Caco-2 (cell line): ENCODE measurements at regions not wholly inside any gene's neighbourhood (a gene's known extent, or its start where the extent isn't known, plus 50 kb on each side); places are given as distances from the start of the nearest gene placed in this dataset.

Experiments used
- BruUV-seq: library from RNA; stranded (reverse); fragments of 400-500 nt; replicated peaks from 2 replicates; lab custom pipeline; 2021; lab: Mats Ljungman, UMichigan
- CTCF ChIA-PET: fragments of 300-600 bp; sonication (Branson Sonifier 250); formaldehyde crosslinking; loops from one replicate; lab custom pipeline; 2022; ENCODE audit warnings: antibody characterized with exemption; lab: Charles Lee
- POLR2A ChIA-PET: fragments of 300-600 bp; sonication (Branson Sonifier 250); formaldehyde crosslinking; loops from one replicate; lab custom pipeline; 2022; ENCODE audit warnings: antibody characterized with exemption; lab: Charles Lee
- DNase-seq, 2 experiments: peaks; one replicate each; pipeline versions ENCODE4 v3.0.0 to v3.0.0-alpha.2; 2020 to 2022
- H3K27me3 ChIP-seq: replicated peaks from 2 replicates; pipeline ENCODE4 v1.6.0; 2011; ENCODE audit warnings: low read length; ENCODE audit not compliant: control insufficient read depth, insufficient read depth
- H3K36me3 ChIP-seq: 2 replicates; pipeline ENCODE4 v1.5.1; 2011; ENCODE audit warnings: low read length; ENCODE audit not compliant: control insufficient read depth, insufficient read depth
- H3K4me1 ChIP-seq: fragments of 250-450 bp; sonication (Bioruptor Pico); 2 replicates; pipeline ENCODE4 v1.5.1; 2020; ENCODE audit warnings: mild to moderate bottlenecking
- H3K4me3 ChIP-seq: 2 replicates; pipeline ENCODE4 v1.5.1; 2011; ENCODE audit warnings: low read depth, mild to moderate bottlenecking, control low read depth, low read length
- H3K9me3 ChIP-seq: fragments of 250-450 bp; sonication (Bioruptor Pico); 2 replicates; pipeline ENCODE4 v1.5.1; 2020; ENCODE audit warnings: mild to moderate bottlenecking, moderate library complexity
- H3K27ac Mint-ChIP-seq: one replicate; pipeline ENCODE4 v1.8.0; 2022; ENCODE audit warnings: mixed read lengths; ENCODE audit not compliant: unreplicated experiment
- H3K27me3 Mint-ChIP-seq: one replicate; pipeline ENCODE4 v1.8.0; 2022; ENCODE audit warnings: mixed read lengths; ENCODE audit not compliant: insufficient read depth, unreplicated experiment
- H3K36me3 Mint-ChIP-seq: one replicate; pipeline ENCODE4 v1.8.0; 2022; ENCODE audit warnings: mild to moderate bottlenecking, mixed read lengths; ENCODE audit not compliant: insufficient read depth, unreplicated experiment
- H3K4me1 Mint-ChIP-seq: one replicate; pipeline ENCODE4 v1.8.0; 2022; ENCODE audit warnings: low read depth, mixed read lengths; ENCODE audit not compliant: unreplicated experiment
- H3K4me3 Mint-ChIP-seq: one replicate; pipeline ENCODE4 v1.8.0; 2022; ENCODE audit warnings: mild to moderate bottlenecking, moderate library complexity, mixed read lengths; ENCODE audit not compliant: unreplicated experiment
- H3K9me3 Mint-ChIP-seq: one replicate; pipeline ENCODE4 v1.8.0; 2022; ENCODE audit warnings: mixed read lengths; ENCODE audit not compliant: unreplicated experiment
- intact Hi-C: fragments of 100-400 bp; cut with micrococcal nuclease; formaldehyde crosslinking; loops from one replicate; pipeline ENCODE4 v1.10.0; 2022; ENCODE audit not compliant: unreplicated experiment
- TF ChIP-seq, protein P1 (sequence below), 2 experiments: fragments of 200-600 bp in 1 of 2; IDR thresholded peaks; 1 replicate in 1 of 2; 2 replicates in 1 of 2; pipeline versions ENCODE4 v1.5.1 to v1.8.0; 2011 to 2022; ENCODE audit warnings: antibody characterized with exemption in 1 of 2, control low read depth in 1 of 2, inconsistent platforms in 1 of 2, low read depth in 1 of 2, low read length in 1 of 2, mild to moderate bottlenecking in 1 of 2, moderate library complexity in 1 of 2; ENCODE audit not compliant: insufficient read depth in 1 of 2, severe bottlenecking in 1 of 2, unreplicated experiment in 1 of 2

GRCh38 chr9:10867194-10867593 lies 254.4 kb upstream of the PTPRD start:
- Mint-ChIP-seq H3K27ac (no peak overlapping the region), H3K4me3 (no peak overlapping the region), H3K36me3 (no peaks in the 10 kb centered on the region), H3K9me3 (no peaks in the 10 kb centered on the region), H3K4me1 (no peaks in the 10 kb centered on the region), H3K27me3 (no peaks in the 10 kb centered on the region)
- H3K36me3 ChIP-seq, result no peaks in the 10 kb centered on the region
- BruUV-seq, result no TSS peak
- intact Hi-C loops, result no loop called here
- H3K27me3 ChIP-seq, result no peaks in the 10 kb centered on the region
- TF ChIP-seq, protein P1, sequence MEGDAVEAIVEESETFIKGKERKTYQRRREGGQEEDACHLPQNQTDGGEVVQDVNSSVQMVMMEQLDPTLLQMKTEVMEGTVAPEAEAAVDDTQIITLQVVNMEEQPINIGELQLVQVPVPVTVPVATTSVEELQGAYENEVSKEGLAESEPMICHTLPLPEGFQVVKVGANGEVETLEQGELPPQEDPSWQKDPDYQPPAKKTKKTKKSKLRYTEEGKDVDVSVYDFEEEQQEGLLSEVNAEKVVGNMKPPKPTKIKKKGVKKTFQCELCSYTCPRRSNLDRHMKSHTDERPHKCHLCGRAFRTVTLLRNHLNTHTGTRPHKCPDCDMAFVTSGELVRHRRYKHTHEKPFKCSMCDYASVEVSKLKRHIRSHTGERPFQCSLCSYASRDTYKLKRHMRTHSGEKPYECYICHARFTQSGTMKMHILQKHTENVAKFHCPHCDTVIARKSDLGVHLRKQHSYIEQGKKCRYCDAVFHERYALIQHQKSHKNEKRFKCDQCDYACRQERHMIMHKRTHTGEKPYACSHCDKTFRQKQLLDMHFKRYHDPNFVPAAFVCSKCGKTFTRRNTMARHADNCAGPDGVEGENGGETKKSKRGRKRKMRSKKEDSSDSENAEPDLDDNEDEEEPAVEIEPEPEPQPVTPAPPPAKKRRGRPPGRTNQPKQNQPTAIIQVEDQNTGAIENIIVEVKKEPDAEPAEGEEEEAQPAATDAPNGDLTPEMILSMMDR (IDR thresholded peaks at IDR 0.05; ENCODE audit: insufficient read depth in 1 of 2, low read depth in 1 of 2, low read length in 1 of 2, severe bottlenecking in 1 of 2, unreplicated experiment in 1 of 2), result no peak
- no peak overlapping the region for H3K4me3 ChIP-seq
- H3K4me1 ChIP-seq, result no peaks in the 10 kb centered on the region
- ChIA-PET CTCF (no interaction called here), POLR2A (no interaction called here)
- H3K9me3 ChIP-seq, result no peaks in the 10 kb centered on the region
- no peak for DNase-seq

- no peak overlapping the region for H3K27ac Mint-ChIP-seq
- no peaks in the 10 kb centered on the region for H3K9me3 Mint-ChIP-seq
These were observed 256.9 kb upstream of the PTPRD start for GRCh38 chr9:10869687-10870086.

DNA sequence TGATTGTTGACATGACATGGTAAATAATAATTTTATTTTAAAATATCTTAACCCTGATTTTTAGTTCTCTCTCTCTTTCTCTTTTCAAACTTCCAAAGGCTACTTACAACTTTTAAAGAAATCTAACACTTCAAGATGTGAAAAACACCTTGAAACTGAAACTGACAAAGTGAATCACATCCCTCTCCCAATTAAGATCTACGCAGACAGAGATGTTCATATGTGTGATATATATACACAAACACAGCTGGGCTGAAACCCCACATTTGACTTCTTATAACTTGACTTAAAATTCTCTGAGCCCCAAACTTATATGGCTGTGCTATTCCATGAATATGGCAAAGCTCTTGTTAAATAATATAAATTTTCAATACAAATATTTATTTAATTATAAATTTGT lies 261.2 kb upstream of the PTPRD start:
- Mint-ChIP-seq H3K9me3 (no peaks in the 10 kb centered on the region), H3K27me3 (no peaks in the 10 kb centered on the region), H3K27ac (no peak overlapping the region), H3K4me3 (no peak overlapping the region), H3K36me3 (no peaks in the 10 kb centered on the region), H3K4me1 (no peaks in the 10 kb centered on the region)
- Histone ChIP-seq H3K4me3 (no peak overlapping the region), H3K27me3 (no peaks in the 10 kb centered on the region), H3K36me3 (no peaks in the 10 kb centered on the region), H3K4me1 (no peaks in the 10 kb centered on the region), H3K9me3 (no peaks in the 10 kb centered on the region)
- no peak for DNase-seq
- BruUV-seq, result no TSS peak
- CTCF ChIA-PET, result no interaction called here
- intact Hi-C loops, result no loop called here
- TF ChIP-seq, protein P1 (IDR thresholded peaks at IDR 0.05; ENCODE audit: insufficient read depth in 1 of 2, low read depth in 1 of 2, low read length in 1 of 2, severe bottlenecking in 1 of 2, unreplicated experiment in 1 of 2), result no peak
- POLR2A ChIA-PET, result no interaction called here

More at GRCh38 chr9:10869687-10870086, 256.9 kb upstream of the PTPRD start:
- Histone ChIP-seq H3K27me3 (no peaks in the 10 kb centered on the region), H3K36me3 (no peaks in the 10 kb centered on the region), H3K9me3 (no peaks in the 10 kb centered on the region), H3K4me1 (no peaks in the 10 kb centered on the region), H3K4me3 (no peak overlapping the region)
- CTCF ChIA-PET, result no interaction called here
- no peaks in the 10 kb centered on the region for H3K4me1 Mint-ChIP-seq
- H3K27me3 Mint-ChIP-seq, result no peaks in the 10 kb centered on the region
- BruUV-seq, result no TSS peak
- no peak for DNase-seq
- H3K4me3 Mint-ChIP-seq, result no peak overlapping the region
- no peaks in the 10 kb centered on the region for H3K36me3 Mint-ChIP-seq
- TF ChIP-seq, protein P1 (IDR thresholded peaks at IDR 0.05; ENCODE audit: insufficient read depth in 1 of 2, low read depth in 1 of 2, low read length in 1 of 2, severe bottlenecking in 1 of 2, unreplicated experiment in 1 of 2), result no peak
- POLR2A ChIA-PET, result no interaction called here
- intact Hi-C loops, result no loop called here
